ENCODE measurements at regions not wholly inside any gene's neighbourhood (a gene's known extent, or its start where the extent isn't known, plus 50 kb on each side); places are given as distances from the start of the nearest gene placed in this dataset.

- TF ChIP-seq TBP (CRISPR knock-in tag; IDR thresholded peaks at IDR 0.05) = no peak
- TF ChIP-seq ZBTB37 (CRISPR knock-in tag; IDR thresholded peaks at IDR 0.05) = no peak
- TF ChIP-seq ZBTB7B (CRISPR knock-in tag; IDR thresholded peaks at IDR 0.05) = no peak
- no peak for TF ChIP-seq CTCF (CRISPR knock-in tag; IDR thresholded peaks at IDR 0.05)
- no peak for TF ChIP-seq HDAC6 (IDR thresholded peaks at IDR 0.05; ENCODE audit: low read depth, low read length)
- no peak for TF ChIP-seq ATF7-NPFF (CRISPR knock-in tag; IDR thresholded peaks at IDR 0.05; ENCODE audit: low read depth)
- TF ChIP-seq KDM1A (CRISPR knock-in tag; IDR thresholded peaks at IDR 0.05) = no peak
- no peak for TF ChIP-seq PHB2 (IDR thresholded peaks at IDR 0.05; ENCODE audit: partially characterized antibody)
- no peak for TF ChIP-seq ZSCAN29 (CRISPR knock-in tag; conservative IDR thresholded peaks at IDR 0.05)
These were observed 259.5 kb downstream of the SP3 start for GRCh38 chr2:173705656-173706055.

All from HepG2 (cell line).